Right atrium auricular region (tissue), 2 donors: ENCODE measurements at regions not wholly inside any gene's neighbourhood (a gene's known extent, or its start where the extent isn't known, plus 50 kb on each side); places are given as distances from the start of the nearest gene placed in this dataset.

ENCODE experiments used
- DNase-seq: peaks from one replicate; pipeline ENCODE4 v3.0.0-alpha.2; 2019; ENCODE audit warnings: low spot score
- H3K27ac ChIP-seq, 2 donors: fragments of 200-600 bp; sonication (generic); 1 replicate in 1 of 2; 2 replicates in 1 of 2; pipeline ENCODE4 v1.5.1; 2016 to 2019
- H3K27me3 ChIP-seq, 2 donors: fragments of 200-600 bp; sonication (generic); one replicate each; pipeline versions ENCODE4 v1.5.1 to v1.6.0; 2017 to 2019
- H3K36me3 ChIP-seq: fragments of 200-600 bp; sonication (generic); one replicate; pipeline ENCODE4 v1.5.1; 2016
- H3K4me1 ChIP-seq, 2 donors: fragments of 200-600 bp; sonication (generic); one replicate each; pipeline versions ENCODE4 v1.5.1 to v1.6.0; 2017 to 2019
- H3K4me3 ChIP-seq, 2 donors: fragments of 200-600 bp; sonication (generic); 1 replicate in 1 of 2; 2 replicates in 1 of 2; pipeline ENCODE4 v1.5.1; 2017 to 2019; ENCODE audit warnings: mild to moderate bottlenecking in 1 of 2, moderate library complexity in 1 of 2
- H3K9me3 ChIP-seq, 2 donors: fragments of 200-600 bp; sonication (generic); one replicate each; pipeline ENCODE4 v1.5.1; 2019
- CTCF ChIP-seq, 2 donors: fragments of 200-600 bp; sonication (generic); IDR thresholded peaks; one replicate each; pipeline ENCODE4 v1.5.1; 2019; ENCODE audit warnings: antibody characterized with exemption in 2 of 2

- H3K27me3 ChIP-seq: no peaks in the 10 kb centered on the region
- no peak for DNase-seq
- H3K4me1 ChIP-seq: no peaks in the 10 kb centered on the region
- no peak overlapping the region for H3K4me3 ChIP-seq
- no peak overlapping the region for H3K27ac ChIP-seq
- no peaks in the 10 kb centered on the region for H3K36me3 ChIP-seq
- no peak for TF ChIP-seq CTCF (IDR thresholded peaks at IDR 0.05)
- no peaks in the 10 kb centered on the region for H3K9me3 ChIP-seq
Observed at GRCh38 chr2:150126143-150126740, 361.2 kb downstream of the RND3 start.

- no peak for TF ChIP-seq CTCF (IDR thresholded peaks at IDR 0.05)
- H3K9me3 ChIP-seq: no peaks in the 10 kb centered on the region
- no peak overlapping the region for H3K27ac ChIP-seq
- no peaks in the 10 kb centered on the region for H3K27me3 ChIP-seq
- H3K36me3 ChIP-seq: no peaks in the 10 kb centered on the region
- no peaks in the 10 kb centered on the region for H3K4me1 ChIP-seq
- no peak overlapping the region for H3K4me3 ChIP-seq
- no peak for DNase-seq
Observed at GRCh38 chr2:150125708-150126107, 361.8 kb downstream of the RND3 start.

GRCh38 chr2:150125188-150125587, 362.3 kb downstream of the RND3 start:
- no peaks in the 10 kb centered on the region for H3K27me3 ChIP-seq
- no peak for TF ChIP-seq CTCF (IDR thresholded peaks at IDR 0.05)

DNA sequence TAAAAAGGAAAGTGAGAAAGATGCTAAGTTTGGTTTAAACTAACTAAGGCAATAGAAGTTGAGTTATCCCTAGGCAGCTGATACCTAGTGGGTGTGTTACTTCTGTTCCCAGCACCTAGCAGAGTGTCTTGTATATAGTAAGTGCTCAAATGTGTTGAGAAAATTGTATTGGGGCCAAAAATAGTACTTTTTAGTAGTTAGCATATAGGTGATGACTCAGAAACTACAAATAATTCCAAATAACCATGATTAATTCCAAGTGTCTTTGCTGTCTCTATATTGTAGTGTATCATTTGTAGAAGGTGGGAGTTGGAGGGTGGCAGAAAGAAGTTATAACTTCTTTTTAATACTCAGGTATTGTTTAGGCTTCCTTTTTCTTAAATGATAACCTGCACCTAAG, 362.7 kb downstream of the RND3 start:
- Histone ChIP-seq H3K36me3 (no peaks in the 10 kb centered on the region), H3K27me3 (no peaks in the 10 kb centered on the region), H3K27ac (no peak overlapping the region), H3K9me3 (no peaks in the 10 kb centered on the region), H3K4me1 (no peaks in the 10 kb centered on the region), H3K4me3 (no peak overlapping the region)
- no peak for DNase-seq
- no peak for TF ChIP-seq CTCF (IDR thresholded peaks at IDR 0.05)

More at GRCh38 chr2:150125188-150125587, 362.3 kb downstream of the RND3 start:
- no peaks in the 10 kb centered on the region for H3K9me3 ChIP-seq
- no peaks in the 10 kb centered on the region for H3K36me3 ChIP-seq
- no peak overlapping the region for H3K27ac ChIP-seq
- no peak for DNase-seq
- H3K4me1 ChIP-seq: no peaks in the 10 kb centered on the region
- no peak overlapping the region for H3K4me3 ChIP-seq

- Histone ChIP-seq H3K4me3 (no peak overlapping the region), H3K27me3 (no peaks in the 10 kb centered on the region), H3K9me3 (no peaks in the 10 kb centered on the region), H3K27ac (no peak overlapping the region), H3K36me3 (no peaks in the 10 kb centered on the region), H3K4me1 (no peaks in the 10 kb centered on the region)
- TF ChIP-seq CTCF (IDR thresholded peaks at IDR 0.05): no peak
- no peak for DNase-seq
Observed at GRCh38 chr2:150122871-150123613, 364.4 kb downstream of the RND3 start.
